Mucosa of gallbladder (tissue), 1 donor: ENCODE measurements at regions not wholly inside any gene's neighbourhood (a gene's known extent, or its start where the extent isn't known, plus 50 kb on each side); places are given as distances from the start of the nearest gene placed in this dataset.
"Not testable (repeated sequence)": the region's sequence is repeated elsewhere in the genome, so short reads cannot be mapped to it uniquely, and the experiment has no call there.

ENCODE experiments used
- DNase-seq: peaks from one replicate; pipeline ENCODE4 v3.0.0-alpha.2; 2020; ENCODE audit warnings: low spot score
- donor health status: DM: no; HTN: no; CAD: no.

GRCh38 chr19:28386066-28386465 is 826.9 kb downstream of the UQCRFS1 start:
- no peak for DNase-seq

GRCh38 chr19:28377077-28377476 is 835.9 kb downstream of the UQCRFS1 start:
- no peak for DNase-seq

- DNase-seq, result no peak
These were observed 838.0 kb downstream of the UQCRFS1 start for GRCh38 chr19:28374971-28375370.

GRCh38 chr19:28372576-28373247 is 840.2 kb downstream of the UQCRFS1 start:
- DNase-seq, result no peak

GRCh38 chr19:28367146-28367545 is 845.8 kb downstream of the UQCRFS1 start:
- DNase-seq, result no peak

DNA sequence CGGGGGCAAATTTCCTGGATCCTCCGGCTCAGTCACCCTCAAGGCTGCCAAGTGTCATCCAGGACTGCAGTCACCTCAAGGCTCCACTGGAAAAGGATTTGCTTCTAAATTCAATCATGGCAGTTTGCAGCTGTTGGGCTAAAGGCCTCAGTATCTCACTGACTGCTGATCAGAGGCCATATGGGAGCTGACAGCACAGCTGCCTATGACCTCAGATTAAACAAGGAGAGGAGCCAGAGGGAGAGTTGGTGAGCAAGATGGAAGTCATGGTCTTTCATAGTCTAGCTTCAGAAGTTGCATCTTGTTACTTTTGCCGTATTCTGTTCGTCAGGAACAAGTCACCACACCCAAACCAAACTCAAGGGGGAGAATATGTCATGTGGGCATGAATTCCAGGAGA is 849.7 kb downstream of the UQCRFS1 start:
- DNase-seq, result no peak

GRCh38 chr19:28359431-28360414 is 853.2 kb downstream of the UQCRFS1 start:
- no peak for DNase-seq

DNA sequence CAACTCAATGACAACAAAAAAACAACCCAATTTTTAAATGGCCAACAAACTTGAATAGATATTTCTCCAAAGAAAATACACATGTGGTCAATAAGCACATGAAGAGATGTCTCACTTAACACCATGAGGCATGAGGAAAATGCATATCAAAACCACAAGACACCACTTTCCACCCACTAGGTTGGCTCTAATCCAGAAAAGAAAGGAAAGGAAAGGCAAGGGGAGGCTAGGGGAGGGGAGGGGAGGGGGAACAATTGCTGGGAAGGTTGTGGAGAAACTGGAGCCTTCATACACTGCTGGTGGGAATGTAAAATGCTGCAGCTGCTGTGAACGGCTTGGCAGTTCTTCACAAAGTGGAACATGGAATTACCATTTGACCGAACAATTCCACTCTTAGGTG is 854.3 kb downstream of the UQCRFS1 start:
- DNase-seq, result no peak

GRCh38 chr19:28351761-28352160 is 861.2 kb downstream of the UQCRFS1 start:
- no peak for DNase-seq

GRCh38 chr19:28351321-28351720 is 861.6 kb downstream of the UQCRFS1 start:
- not testable (repeated sequence) for DNase-seq

- no peak for DNase-seq
These were observed 862.3 kb downstream of the UQCRFS1 start for GRCh38 chr19:28350673-28351072.

GRCh38 chr19:28350037-28350436 is 862.9 kb downstream of the UQCRFS1 start:
- DNase-seq, result no peak

- no peak for DNase-seq
These were observed 863.3 kb downstream of the UQCRFS1 start for GRCh38 chr19:28349604-28350003.

DNA sequence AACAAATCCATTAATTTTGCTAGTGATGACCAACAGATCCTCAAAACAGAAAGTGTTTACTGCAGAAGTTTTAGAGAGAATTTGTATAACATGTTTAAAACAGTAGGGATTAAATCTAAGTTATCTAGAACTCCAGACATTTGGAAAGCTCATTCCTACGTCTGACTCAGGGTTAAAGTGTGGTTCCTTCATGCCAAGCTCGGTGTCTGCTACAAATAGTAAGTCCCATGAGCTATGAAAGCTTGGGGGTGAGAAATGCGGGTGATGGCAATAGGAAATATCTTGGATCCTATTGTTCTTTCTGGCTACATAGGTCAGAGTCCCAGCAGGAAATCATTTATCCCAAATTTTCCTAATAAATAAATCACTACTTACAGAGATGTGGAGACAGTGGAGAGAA is 867.1 kb downstream of the UQCRFS1 start:
- no peak for DNase-seq

GRCh38 chr19:28341810-28342350 is 871.1 kb downstream of the UQCRFS1 start:
- no peak for DNase-seq

DNA sequence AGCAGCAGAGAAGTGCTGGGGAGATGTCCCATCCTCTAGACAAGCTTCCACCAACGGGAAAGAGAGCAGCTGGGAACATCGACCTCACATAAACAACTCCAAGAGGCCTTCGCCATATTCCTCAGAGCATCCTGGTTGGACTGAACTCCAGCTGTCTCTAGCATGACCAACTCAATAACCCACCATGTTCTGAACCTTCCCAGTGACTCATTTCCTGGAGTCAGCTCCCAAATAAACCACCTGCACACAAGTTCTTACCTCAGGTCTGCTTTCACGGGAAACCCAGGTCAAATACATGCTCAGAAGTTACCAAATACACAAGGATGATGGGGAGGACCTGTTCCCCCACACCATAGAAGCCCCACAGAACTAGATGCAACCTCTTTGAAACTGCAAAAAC is 878.5 kb downstream of the UQCRFS1 start:
- no peak for DNase-seq

DNA sequence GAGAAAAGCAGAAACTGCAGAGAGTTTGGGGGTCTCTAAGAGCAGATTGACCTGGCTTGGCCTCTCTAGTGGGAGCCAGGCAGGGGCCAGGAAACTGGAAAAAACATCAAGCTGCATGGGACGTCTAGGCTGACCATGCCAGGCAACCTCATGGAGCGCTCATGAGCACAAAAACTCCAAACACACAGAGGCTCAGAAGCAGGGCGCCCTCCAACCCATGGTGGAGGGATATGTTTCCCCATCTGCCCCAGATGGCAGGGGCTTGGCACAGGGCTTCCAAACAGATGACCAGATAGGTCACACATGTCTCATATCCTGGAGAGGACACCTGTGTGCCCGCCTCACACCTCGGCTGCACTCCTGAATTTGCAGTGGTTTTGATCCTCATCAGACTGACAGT is 879.0 kb downstream of the UQCRFS1 start:
- DNase-seq, result no peak

DNA sequence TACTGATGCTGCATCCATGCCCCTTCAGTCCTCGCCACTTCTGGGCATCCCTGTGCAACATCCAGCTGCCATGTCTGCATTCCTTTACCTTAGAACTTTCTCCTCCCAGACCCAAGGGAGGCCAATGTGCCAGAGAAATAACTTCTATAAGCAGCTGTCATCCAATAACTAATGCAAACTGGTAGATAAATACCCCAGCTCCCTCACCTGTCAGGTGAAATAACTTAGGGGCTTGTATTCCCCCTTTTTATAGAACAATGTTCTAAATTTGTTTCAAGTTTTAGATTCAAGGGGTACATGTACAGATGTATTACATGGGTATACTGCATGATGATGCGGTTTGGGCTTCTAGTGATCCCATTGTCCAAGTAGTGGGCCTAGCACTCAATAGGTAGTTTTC is 880.1 kb downstream of the UQCRFS1 start:
- no peak for DNase-seq

GRCh38 chr19:28332351-28332750 is 880.6 kb downstream of the UQCRFS1 start:
- DNase-seq, result no peak

DNA sequence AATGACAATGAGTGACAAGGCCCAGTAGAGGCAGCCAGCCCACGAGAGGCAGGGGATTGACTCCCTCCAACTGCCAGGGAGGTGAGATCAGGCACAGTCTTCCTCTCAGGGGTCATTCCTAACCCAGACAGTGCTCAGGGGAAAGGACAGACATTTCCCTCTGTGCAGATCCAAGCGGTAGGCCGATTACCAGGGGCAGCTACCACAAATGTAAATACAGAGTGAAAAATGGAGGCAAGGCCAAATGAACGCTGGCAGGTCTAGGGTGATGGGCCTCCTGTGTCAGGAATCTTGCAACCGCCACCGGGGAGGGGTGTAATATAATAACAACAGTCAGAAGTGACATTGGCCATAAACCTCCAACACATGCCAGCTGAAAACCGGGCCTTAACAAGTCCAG is 881.4 kb downstream of the UQCRFS1 start:
- no peak for DNase-seq

DNA sequence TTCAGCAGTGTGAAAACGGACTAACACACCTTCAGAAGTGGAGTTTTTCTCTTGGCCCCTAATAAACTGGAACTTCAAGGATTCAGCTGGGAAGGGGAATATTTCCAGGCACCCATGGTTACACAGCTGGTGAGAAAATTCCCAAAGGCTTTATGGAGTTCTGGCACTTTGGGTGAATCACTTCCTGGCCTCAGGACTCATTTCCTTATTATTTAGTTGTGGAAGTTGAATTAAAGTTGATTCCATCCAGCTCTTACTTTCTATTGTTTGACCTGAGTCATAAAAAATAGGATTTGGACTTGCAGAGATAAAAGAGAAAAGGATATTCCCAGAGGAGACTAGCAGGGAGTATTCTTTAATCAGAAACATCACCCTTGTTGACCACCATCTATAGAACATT is 882.1 kb downstream of the UQCRFS1 start:
- no peak for DNase-seq

DNA sequence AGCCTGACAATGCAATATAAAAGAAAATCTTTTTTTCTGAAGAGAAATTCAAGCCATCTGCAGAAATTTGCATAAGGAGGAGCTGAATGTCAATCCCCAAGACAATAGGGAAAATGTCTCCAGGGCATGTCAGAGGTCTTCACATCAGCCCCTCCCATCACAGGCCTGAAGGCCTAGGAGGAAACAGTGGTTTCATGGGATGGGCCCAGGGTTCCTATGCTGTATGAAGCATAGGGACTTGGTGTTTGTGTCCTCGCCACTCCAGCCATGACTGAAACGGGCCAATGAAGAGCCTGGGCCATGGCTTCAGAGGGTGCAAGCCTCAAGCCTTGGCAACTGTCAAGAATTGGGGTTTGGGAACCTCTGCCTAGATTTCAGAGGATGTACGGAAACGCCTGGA is 883.5 kb downstream of the UQCRFS1 start:
- DNase-seq, result no peak

- DNase-seq, result no peak
These were observed 885.0 kb downstream of the UQCRFS1 start for GRCh38 chr19:28327905-28328304.
